ENCODE measurements at regions not wholly inside any gene's neighbourhood (a gene's known extent, or its start where the extent isn't known, plus 50 kb on each side); places are given as distances from the start of the nearest gene placed in this dataset.

DNA sequence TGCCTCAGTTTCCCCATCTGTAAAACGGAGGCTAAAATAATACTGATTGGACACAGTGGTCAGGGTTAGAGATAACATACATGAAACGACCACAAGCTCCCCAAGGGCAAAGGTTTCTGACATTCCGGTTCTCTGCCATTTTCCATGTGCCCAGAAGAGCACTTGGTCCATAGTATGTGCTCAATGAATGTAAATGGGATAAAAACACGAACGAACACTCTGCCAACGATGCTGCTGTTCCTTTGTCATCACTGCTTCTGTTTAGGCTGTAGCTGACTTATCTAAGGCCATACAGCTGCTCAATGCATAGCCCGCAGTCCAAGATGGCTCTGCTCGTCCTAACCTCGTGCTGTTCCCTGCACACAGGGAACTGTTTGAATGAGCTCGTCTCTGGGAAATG lies 102.0 kb downstream of the RMI2 start:
- no peak for DNase-seq

DNA sequence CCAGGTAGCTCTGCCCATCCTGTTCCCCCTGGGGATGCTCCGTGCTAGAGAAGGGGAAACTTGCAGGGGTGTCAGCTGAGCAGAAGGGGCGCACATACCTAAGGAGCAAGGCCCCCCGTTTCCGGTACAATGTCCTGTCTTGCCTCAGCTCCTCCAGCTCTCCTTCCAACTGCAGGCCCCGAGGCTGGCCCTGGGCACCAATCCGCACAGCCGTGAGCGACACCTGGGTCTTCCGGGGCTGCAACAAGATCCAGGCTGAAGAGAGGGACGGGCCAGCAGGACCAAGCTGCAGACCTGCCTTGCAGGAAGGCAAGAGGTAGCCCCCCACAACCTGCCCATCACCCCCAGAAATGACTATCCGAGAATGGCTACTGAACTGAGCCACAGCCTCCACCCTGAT lies 102.6 kb downstream of the RMI2 start:
- no peak for DNase-seq

DNA sequence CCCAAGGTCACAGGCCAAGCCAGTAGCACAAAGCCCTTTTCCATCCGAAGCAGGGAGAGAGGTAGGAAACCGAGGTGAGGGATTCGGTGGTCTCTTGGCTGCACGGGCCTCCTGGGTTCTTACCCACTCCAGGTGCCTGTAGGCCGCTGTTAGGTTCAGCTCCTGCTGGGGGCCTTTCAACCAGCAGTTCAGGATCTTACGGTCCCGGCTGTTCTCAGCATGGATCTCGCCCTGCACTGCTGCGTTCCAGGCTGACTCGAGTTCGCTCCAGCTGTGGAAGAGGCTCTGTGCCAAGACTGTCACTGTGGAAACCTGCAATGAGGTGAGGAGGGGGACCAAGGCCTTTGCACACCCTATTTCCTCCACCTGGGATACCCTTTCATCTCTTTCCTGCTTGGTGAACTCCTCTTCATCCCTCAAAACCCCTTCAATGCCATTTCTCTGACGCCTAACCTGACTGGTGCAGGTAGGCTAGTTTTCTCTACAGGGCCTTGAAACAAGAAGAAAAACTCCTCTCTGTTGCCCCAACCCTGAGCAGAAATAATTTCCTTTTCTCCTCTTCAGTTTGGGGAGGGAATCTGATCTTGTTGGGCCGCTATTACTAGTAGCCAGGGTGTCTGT lies 103.6 kb downstream of the RMI2 start:
- DNase-seq, result no peak

DNA sequence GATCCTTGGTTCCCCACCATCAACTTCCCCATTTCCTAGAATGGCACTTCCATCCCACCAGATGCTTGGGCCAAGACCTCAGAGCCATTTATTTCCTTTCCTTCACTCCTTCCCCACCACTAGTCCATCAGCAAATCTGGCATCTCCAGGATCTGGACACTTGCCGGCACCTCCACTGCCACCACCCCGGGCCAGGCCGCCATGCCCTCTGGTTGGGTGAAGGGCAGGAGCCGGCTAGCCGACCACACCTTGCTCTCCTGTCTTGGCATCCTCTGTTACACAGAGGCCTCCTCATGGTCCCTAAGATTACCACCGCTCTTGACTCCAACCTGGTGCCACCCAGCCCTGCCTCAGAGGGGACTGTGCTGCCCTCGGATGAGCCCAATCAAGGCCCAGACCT lies 104.5 kb downstream of the RMI2 start:
- no peak for DNase-seq

DNA sequence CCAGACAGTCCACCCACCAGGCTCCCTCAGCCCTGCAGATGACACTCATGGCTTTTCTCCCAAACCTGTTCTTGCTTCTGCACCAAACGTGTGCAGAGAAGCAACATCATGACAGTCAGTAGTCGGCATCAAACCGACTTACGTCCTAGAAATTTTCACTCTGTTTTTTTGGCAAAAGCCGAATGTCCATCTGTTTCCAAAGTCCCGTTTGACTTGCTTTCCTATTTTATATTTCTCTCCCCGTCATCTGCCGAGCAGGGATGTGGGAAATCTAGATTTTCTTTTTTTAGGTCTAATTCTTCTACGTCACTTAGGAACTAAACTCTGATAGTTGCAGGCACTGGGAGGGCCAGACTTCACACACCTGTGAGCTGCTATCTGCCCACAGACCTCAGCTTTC lies 104.9 kb downstream of the RMI2 start:
- no peak for DNase-seq

DNA sequence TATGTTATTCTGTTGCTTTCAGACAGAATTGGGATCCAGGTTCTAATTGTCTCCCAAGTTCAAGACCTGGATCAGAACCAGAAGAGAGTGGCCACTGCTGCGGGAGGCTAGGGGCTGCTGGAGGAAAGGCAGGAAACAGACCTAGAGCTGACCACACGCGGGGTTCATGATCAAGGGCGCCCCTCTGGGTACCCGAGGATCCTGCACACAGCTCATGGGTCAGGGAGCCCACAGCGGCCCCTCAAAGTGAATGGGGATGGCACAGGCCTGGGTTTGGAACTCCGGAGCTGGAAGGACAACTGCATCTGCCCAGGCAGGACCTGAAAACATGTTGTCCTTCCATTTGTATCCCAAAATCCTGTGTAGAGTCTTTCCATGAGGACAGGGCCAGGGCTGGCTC lies 107.0 kb downstream of the RMI2 start:
- no peak for DNase-seq

DNA sequence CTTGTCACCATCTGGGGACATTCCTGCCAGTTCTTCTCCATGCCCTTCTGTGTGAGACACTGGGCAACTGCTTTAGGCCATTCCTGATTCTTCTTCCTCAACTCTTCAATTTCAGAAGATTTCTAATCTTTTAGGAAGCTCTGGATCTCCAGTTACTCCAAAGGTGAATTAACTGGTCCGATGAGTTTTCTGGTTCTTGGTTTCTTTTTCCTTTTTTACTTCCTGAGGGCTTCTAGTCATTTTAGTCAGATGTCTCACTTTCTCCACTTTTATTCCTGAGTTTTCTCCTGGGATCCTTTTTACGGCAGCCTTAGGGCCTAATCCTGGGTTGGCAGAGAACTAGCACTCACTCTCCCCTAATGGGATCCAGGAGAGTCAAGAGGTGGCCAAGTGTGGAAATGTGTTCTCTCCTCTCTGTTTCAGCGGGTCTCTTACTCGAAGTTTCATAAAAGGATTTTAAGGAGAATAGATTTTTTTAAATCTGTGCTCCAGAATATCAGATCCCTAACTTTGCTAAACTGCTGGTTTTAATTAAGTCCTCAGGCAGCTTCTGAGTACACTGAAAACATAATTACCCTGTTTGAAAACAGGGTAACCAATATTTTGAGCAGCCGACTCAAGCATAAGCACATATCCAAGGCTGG lies 107.6 kb downstream of the RMI2 start:
- DNase-seq, result no peak

DNA sequence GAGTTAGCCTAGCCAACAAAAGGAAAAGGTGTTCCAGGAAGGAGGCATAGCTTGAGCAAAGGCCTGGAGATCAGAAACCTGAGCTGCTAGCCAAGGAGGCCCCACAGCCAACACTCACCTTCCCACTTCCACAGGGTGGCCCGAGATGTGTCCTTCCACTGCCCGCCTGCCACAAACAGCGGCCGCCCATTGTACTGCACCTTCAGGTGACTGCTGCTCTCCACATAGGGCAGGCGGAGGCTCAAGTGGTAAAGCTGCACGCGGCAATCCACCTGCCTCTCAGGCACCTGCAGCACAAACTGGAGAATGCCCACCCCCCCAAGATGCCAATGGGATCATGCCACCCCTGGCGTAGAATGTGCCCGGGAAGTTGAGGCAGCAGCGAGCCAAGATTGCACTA lies 111.5 kb downstream of the RMI2 start:
- DNase-seq, result no peak

DNA sequence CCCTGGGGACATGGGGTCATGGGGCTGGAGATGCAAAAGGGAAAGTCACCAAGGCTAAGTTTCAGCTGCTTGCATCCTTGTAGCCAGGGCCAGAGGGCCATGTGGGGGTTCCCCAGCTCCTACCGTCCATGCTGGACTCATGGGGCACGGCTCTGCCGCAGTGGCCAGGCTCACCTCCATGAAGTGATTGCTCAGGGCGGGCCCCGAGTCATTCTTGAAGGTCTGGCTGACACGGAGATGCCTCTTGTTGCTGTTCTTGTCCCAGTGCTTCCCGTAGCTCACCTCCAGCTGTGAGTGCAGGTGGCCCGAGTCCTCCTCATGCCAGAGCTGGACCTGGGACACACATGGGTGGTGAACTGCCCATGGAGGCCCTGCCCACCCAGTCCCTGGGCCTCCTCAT lies 114.5 kb downstream of the RMI2 start:
- no peak for DNase-seq

DNA sequence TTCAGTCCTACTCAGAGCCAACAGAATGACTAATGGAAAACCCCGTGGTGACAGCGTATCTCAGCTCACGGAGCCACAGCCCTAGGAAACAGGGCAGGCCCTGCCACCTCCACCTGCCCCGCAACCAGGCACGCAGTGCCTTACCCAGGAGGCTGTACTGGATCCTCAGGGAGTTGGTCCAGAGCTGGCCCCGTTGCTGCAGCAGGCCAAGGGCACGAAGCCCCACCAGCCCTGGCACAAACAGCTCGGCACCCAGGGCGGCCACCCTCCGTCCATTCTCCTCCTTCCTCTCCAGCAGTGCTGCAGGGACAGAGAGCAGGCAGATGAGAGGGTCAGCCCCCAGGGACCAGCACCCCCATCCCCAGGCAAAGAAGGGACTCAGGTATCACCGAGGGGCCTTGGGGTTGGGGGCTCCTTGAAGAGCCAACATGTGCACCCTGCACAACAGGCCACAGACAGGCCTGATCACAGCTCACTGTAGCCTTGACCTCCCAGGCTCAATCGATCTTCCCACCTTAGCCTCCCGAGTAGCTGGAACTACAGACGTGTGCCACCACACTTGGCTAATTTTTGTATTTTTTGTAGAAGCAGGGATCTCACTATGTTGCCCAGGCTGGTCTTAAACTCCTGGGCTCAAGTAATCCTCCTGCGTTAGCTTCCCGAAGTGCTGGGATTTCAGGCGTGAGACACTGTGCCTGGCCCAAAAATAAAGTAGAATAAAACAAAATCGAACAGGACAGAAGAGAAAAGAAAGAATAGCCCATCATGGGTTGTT lies 115.7 kb downstream of the RMI2 start:
- no peak for DNase-seq

DNA sequence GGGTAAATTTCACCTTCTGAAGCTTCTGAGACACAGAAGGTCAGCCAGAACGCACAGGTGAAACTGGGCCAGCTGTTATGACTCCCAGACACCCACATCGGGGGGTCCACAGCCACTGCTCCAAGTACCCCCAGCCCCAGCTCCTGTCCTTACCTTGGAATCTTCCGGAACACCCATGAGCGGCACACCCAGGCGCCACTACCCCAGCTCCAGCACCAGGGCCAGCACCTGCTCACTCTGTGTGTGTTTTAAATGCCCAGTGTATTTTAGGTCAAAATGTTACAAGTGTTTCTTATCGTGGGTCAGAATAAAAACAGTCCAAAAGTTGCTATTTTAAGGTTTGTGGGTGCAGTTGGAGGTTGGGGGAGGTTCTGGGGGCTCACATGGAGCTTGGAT lies 116.3 kb downstream of the RMI2 start:
- DNase-seq, result no peak

DNA sequence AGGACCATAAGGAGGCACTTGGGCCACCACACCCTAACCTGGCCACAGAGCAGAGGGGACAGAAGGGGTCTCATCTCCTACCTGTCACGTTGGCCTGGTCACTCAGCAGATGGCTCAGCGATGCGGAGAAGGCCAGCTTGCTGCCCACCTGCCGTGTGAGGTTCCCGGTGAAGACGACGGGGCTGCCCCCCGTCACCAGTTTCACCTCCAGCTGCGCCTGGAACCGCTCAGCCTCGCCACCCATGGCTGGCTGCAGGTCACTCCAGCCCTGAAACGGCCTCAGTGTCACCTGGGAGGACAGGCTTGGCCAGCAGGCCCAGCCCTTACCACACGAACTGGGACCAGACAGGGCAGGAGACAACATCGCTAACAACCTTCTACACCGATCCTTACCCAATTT lies 116.8 kb downstream of the RMI2 start:
- DNase-seq, result no peak

DNA sequence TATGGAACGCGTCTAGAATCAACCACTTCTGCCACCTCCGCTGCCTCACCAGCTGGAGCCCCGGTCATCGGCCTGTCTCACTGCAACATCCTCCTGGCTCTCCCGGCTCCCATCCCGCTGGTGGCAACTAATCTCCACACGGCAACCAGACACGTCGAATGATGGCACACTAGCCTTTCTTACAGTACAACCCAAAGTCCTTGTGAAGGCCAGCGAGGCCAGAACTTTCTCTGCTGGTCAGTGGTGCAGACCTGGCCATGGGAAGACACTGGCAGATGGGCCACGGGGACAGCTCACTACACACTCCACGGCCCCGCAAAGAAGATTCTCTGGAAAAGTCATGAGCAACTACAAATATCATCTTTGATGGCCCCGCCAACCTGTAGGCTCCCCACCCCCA lies 117.6 kb downstream of the RMI2 start:
- DNase-seq, result no peak

DNA sequence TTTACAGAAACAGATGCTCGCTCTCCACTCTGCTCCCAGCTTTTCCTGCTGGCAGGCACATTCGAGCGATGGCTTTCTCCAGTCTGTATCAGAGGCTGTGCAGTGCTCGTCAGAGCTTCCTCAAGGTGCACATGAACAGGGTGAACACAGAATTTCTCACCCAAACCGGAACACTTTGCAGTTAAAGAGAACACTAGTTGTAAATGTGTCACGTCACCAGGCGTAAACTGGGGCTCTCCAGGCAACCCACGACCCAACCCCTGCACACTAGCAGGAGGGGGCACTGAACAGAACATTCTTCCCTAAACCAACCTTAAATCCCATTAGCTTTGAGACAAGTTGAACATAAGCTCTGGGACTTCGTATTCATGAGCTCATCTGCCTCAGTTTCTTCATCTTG lies 119.0 kb downstream of the RMI2 start:
- no peak for DNase-seq

DNA sequence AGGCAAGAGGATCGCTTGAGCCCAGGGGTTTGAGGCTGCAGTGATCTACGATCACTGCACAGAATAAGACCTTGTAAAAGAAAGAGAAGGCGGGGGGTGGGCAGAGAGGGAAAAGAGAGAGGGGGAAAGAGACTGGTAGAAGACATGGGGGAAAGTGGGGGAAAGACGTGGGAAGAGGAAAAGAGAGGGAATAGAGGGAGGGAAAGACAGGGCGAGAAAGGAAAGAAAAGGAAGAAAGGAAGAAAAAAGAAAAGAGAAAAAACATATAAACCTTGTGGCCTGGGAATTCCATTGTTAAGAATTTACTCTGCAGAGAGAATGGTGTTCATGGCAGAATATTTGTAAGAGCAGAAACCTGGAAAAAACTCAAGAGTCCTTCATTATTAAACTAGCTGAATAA lies 120.4 kb downstream of the RMI2 start:
- DNase-seq, result no peak

DNA sequence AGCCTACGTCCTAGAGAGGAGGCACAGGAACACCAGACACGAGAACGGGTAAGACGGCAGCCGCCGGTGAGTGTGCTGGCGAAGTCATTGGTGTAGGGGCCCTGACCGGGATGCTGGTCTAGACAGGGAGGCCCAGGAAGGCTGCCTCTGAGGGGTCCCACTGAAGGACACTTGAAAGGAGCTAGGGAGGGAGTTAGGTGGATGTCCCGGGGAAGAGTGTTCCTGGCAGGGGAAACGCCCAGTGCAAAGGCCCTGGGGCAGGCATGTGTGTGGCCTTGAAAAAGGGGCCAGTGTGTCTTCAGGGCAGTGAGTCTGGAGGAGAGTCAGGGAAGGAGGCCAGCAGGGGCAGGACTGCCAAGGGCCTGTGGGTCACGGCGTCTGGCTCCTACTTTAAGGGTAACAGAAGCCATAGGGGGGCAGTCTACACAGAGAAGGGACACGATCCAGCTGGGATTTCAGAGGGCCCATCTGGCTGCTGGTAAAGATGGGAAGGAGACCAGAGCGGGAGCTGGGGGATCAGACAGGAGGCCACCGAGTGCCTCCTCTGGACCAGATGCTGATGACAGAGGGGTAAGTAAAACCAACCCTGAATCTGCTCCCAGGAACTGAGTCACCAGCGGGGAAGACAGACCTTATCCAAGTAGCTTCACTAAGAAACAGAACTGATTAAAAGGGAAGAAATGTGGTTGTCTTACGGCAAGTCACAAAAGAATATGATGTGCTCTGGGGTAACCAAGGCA lies 115.9 kb downstream of the LITAF start:
- no peak for DNase-seq

DNA sequence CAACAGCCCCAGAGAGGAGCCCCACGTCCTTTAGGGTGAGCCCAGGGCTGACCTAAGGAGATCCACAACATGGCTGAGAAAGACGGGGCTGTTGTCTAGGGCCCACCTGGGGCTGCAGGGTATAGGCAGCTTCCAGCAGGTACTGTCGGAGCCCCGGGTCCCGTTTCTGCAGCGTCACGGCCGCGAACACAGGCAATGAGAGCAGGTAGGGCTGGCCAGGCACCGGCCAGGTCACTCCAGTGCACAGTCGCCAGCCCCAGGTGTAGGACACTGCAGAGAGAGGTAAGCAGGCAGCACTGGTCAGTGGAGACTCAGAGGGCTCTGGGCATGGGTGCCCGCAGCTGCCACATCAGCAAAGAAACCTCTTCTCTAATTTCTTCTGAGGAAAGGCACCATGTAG lies 115.2 kb downstream of the LITAF start:
- DNase-seq, result no peak

DNA sequence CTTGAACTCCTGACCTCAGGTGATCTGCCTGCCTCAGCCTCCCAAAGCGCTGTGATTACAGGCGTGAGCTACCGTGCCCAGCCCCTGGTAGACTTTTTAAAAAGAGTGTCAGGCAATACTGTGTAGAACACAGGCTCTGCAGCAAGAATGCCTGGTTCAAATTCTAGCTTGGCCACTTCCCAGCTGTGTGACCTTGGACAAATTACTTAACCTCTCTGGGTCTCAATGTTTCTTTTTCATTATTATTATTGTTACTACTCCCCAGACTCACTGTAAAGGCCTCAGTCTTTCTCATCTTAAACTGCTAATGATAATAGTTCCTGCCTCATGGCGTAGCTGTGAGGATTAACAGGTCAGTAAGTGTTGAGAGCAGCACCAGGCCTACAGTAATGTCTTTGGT lies 114.3 kb downstream of the LITAF start:
- no peak for DNase-seq

DNA sequence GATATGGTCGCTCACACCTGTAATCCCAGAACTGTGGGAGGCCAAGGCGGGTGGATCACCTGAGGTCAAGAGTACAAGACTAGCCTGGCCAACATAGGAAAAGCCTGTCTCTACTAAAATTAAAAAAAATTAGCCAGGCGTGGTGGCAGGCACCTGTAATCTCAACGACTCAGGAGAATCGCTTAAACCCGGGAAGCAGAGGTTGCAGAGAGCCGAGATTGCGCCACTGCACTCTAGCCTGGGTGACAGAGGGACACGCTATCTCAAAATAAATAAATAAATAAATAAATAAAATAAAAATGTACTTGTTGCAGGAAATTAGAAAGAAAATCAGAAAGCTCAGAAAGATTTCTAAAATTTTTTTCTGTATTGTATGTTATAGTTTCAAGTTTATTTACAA lies 113.9 kb downstream of the LITAF start:
- DNase-seq, result no peak

DNA sequence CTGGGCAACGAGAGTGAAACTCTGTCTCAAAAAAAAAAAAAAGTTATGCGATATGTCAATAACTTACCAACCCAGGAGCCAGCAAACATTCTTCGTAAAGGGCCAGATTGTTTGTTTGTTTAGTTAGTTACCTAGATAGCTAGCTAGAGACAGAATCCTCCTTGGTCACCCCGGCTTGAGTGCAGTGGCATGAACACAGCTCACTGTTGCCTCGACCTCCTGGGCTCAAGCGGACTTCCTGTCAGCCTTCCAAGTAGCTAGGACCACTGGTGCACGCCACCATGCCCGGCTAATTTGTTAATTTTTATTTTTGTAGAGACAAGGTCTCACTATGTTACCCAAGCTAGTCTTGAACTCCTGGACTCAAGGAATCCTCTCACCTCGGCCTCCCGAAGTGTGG lies 113.0 kb downstream of the LITAF start:
- no peak for DNase-seq

DNA sequence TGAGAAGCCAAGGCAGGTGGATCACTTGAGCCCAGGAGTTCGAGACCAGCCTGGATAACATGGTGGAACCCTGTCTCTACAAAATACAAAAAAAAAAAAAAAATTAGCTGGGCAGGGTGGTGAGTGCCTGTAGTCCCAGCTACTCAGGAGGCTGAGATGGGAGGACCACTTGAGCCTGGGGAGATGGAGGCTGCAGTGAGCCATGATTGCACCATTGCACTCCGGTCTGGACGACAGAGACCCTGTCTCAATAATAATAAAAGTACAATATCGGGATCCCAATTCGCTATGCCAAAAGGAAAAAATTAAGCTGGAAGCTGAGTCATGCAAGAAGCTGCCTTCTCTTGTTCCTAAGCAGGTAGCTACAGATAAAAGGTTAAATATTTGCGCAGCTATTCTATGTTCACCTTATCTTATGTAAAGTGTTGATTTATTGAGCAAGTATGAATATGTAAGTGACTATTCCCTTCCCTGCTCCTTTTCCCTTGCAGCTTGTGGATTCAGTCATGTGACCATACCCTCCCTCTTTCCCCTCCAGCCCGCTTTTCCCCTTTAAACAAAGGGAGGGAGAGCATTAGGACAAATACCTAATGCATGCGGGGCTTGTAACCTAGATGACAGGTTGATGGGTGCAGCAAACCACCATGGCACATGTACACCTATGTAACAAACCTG lies 112.0 kb downstream of the LITAF start:
- no peak for DNase-seq

DNA sequence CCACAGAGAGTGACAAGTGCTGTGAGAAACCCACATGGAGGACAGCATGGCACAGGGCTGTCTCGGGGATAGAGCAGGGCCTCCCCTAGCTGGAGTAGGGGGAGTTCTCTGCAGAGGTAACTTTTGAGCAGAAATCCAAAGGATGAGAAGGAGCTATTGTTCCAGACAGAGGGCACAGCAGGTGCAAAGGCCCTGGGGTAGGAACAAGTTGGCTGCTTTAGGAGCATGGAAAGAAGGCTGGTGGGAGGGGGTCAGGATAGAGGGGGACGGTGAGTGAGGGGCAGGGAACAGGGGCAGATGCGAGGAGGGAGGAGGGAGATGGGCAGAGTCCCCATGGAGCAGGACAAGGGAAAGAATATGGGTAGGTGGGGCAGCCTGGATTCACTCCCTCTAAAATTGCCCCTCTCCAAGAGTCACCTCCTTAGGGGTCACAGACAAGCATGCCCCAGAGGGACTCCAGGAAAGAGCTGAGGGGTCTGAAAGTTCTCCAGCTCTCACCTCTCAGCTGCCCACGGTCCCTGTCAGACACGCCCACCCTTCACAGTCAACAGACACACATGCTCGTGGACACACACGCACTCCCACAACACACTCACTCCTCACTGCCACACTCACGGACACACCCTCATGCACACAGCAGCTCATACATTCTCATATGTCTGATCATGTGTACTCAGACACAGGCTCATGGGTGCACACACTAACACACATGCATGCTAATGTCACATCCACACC lies 110.7 kb downstream of the LITAF start:
- DNase-seq, result no peak

DNA sequence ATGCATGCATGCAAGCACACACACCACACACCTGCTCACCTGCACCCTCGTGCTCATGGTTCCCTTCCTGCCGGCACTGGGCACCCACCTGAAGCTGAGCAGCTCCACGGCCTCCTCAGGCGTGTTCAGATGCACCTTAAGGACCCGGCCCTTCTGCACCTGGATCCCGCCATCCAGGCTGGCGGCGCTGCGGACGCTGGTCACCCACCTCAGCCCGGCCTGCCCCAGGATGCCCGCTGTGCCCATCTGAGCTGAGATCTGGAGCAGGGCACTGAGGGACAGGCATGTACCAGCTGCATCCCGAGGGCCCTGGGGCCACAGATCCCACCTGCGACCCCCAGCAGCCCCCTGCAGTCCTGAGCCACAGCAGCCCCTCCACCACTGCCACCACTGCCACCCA lies 110.0 kb downstream of the LITAF start:
- no peak for DNase-seq
